ENCODE measurements at regions not wholly inside any gene's neighbourhood (a gene's known extent, or its start where the extent isn't known, plus 50 kb on each side); places are given as distances from the start of the nearest gene placed in this dataset.

GRCh38 chr1:177723533-177723932 is 246.3 kb downstream of the SEC16B start:
- H3F3A ChIP-seq (ENCODE audit: low read length, unreplicated experiment), result no peaks in the 10 kb centered on the region
- no peaks in the 10 kb centered on the region for H3K79me2 ChIP-seq (ENCODE audit: low read length)
- no peak for ATAC-seq
- no peaks in the 10 kb centered on the region for H3K27me3 ChIP-seq (ENCODE audit: low read length)
- TF ChIP-seq EZH2phosphoT487 (IDR thresholded peaks at IDR 0.05; ENCODE audit: borderline replicate concordance, low read length), result no peak
- no peak for TF ChIP-seq EZH2 (IDR thresholded peaks at IDR 0.05; ENCODE audit: low read length, unreplicated experiment)
- TF ChIP-seq, protein P1, sequence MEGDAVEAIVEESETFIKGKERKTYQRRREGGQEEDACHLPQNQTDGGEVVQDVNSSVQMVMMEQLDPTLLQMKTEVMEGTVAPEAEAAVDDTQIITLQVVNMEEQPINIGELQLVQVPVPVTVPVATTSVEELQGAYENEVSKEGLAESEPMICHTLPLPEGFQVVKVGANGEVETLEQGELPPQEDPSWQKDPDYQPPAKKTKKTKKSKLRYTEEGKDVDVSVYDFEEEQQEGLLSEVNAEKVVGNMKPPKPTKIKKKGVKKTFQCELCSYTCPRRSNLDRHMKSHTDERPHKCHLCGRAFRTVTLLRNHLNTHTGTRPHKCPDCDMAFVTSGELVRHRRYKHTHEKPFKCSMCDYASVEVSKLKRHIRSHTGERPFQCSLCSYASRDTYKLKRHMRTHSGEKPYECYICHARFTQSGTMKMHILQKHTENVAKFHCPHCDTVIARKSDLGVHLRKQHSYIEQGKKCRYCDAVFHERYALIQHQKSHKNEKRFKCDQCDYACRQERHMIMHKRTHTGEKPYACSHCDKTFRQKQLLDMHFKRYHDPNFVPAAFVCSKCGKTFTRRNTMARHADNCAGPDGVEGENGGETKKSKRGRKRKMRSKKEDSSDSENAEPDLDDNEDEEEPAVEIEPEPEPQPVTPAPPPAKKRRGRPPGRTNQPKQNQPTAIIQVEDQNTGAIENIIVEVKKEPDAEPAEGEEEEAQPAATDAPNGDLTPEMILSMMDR (conservative IDR thresholded peaks at IDR 0.05; ENCODE audit: low read depth, low read length), result no peak
- ChIA-PET CTCF (no interaction called here), POLR2A (ENCODE audit: unreplicated experiment) (no interaction called here)
- H3K9me3 ChIP-seq (ENCODE audit: low read length), result no peaks in the 10 kb centered on the region
- no peak overlapping the region for H3K4me3 ChIP-seq (ENCODE audit: low read length)
- no peaks in the 10 kb centered on the region for H3K9me2 ChIP-seq (replicated peaks; ENCODE audit: low read length)
- no peaks in the 10 kb centered on the region for H3K4me1 ChIP-seq (ENCODE audit: insufficient read depth, low read length)
- H4K20me1 ChIP-seq (ENCODE audit: low read length), result no peaks in the 10 kb centered on the region
- intact Hi-C loops (cut with micrococcal nuclease), result no loop called here
- H3K27ac ChIP-seq (ENCODE audit: low read length), result no peak overlapping the region
- no peak for DNase-seq
- no peak overlapping the region for H3K4me2 ChIP-seq (ENCODE audit: low read length)
- no peak overlapping the region for H2AFZ ChIP-seq (ENCODE audit: low read length)
- no TSS peak for BruUV-seq (replicated peaks)
- no peak overlapping the region for H3K9ac ChIP-seq (ENCODE audit: low read length)
- no peaks in the 10 kb centered on the region for H3K36me3 ChIP-seq (ENCODE audit: low read depth, low read length)

DNA sequence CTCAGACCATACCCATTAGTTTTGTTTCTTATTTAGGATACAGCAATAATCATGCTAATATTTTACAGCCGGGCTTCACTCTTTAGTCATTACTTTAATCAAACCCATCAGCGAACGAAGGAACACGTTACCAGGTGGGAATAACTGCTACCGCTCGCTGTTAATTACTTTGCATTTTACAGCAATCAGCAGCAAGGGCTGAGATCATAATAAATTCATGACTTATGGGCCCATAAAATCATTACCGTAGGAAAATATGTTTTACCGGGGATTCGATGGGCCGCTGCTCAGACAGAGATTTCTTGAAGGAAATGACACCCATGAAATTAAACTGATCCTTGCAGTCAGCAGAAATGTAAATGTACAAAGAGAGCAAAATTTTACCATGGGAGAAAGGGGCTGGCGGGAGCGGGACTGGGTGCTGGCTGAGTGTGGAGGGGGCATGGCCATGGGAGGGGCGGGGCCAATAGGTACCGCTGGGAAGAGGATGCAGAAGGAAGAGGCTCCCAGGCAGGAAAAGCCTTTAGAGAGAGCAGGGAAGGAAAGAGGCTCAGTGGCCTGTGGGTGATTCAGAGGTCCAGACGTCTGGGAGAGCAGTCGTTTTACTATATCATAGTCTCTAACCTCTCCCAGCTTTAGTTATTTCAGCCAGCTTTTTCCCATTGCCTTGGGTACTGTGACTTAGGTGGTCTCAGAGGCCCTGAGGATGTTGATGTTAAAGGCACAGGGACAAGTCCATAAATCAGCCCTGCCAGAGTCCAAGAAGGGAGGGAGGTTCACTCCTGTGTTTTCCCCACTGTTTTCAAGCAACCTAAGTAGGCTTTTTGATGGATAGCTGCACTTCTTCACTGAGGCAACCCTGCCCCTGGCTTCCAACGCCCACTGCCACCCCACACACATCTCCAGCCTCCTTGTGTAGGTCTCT is 258.9 kb downstream of the SEC16B start:
- H2AFZ ChIP-seq (ENCODE audit: low read length), result no peak overlapping the region
- BruUV-seq (replicated peaks), result no TSS peak
- H3K36me3 ChIP-seq (ENCODE audit: low read depth, low read length), result no peaks in the 10 kb centered on the region
- CTCF ChIA-PET, result no interaction called here
- H4K20me1 ChIP-seq (ENCODE audit: low read length), result no peaks in the 10 kb centered on the region
- TF ChIP-seq EZH2 (IDR thresholded peaks at IDR 0.05; ENCODE audit: low read length, unreplicated experiment), result no peak
- TF ChIP-seq, protein P1 (conservative IDR thresholded peaks at IDR 0.05; ENCODE audit: low read depth, low read length), result no peak
- TF ChIP-seq EZH2phosphoT487 (IDR thresholded peaks at IDR 0.05; ENCODE audit: borderline replicate concordance, low read length), result no peak
- ATAC-seq (no peak), DNase-seq (no peak)
- POLR2A ChIA-PET (ENCODE audit: unreplicated experiment), result no interaction called here
- no peak overlapping the region for H3K9ac ChIP-seq (ENCODE audit: low read length)
- no peak overlapping the region for H3K4me3 ChIP-seq (ENCODE audit: low read length)
- H3K9me3 ChIP-seq (ENCODE audit: low read length), result no peaks in the 10 kb centered on the region
- H3K27ac ChIP-seq (ENCODE audit: low read length), result no peak overlapping the region
- no peaks in the 10 kb centered on the region for H3F3A ChIP-seq (ENCODE audit: low read length, unreplicated experiment)
- intact Hi-C loops (cut with micrococcal nuclease), result no loop called here
- H3K27me3 ChIP-seq (ENCODE audit: low read length), result peaks cover 13% of the 10 kb centered on the region; the same call in 1 of the 2 replicates
- no peaks in the 10 kb centered on the region for H3K79me2 ChIP-seq (ENCODE audit: low read length)
- H3K4me2 ChIP-seq (ENCODE audit: low read length), result no peak overlapping the region
- no peaks in the 10 kb centered on the region for H3K9me2 ChIP-seq (replicated peaks; ENCODE audit: low read length)
- H3K4me1 ChIP-seq (ENCODE audit: insufficient read depth, low read length), result no peaks in the 10 kb centered on the region

- TF ChIP-seq, protein P1 (conservative IDR thresholded peaks at IDR 0.05; ENCODE audit: low read depth, low read length), result no peak
- TF ChIP-seq EZH2 (IDR thresholded peaks at IDR 0.05; ENCODE audit: low read length, unreplicated experiment) (no peak), EZH2phosphoT487 (IDR thresholded peaks at IDR 0.05; ENCODE audit: borderline replicate concordance, low read length) (no peak)
- Histone ChIP-seq H3K4me1 (ENCODE audit: insufficient read depth, low read length) (no peaks in the 10 kb centered on the region), H3K9me2 (replicated peaks; ENCODE audit: low read length) (no peaks in the 10 kb centered on the region), H3K27ac (ENCODE audit: low read length) (no peak overlapping the region), H3K9ac (ENCODE audit: low read length) (no peak overlapping the region), H3K4me3 (ENCODE audit: low read length) (no peak overlapping the region), H3K79me2 (ENCODE audit: low read length) (no peaks in the 10 kb centered on the region), H3F3A (ENCODE audit: low read length, unreplicated experiment) (no peaks in the 10 kb centered on the region), H3K9me3 (ENCODE audit: low read length) (no peaks in the 10 kb centered on the region), H3K4me2 (ENCODE audit: low read length) (no peak overlapping the region), H3K36me3 (ENCODE audit: low read depth, low read length) (no peaks in the 10 kb centered on the region), H2AFZ (ENCODE audit: low read length) (no peak overlapping the region), H4K20me1 (ENCODE audit: low read length) (no peaks in the 10 kb centered on the region), H3K27me3 (ENCODE audit: low read length) (peaks cover 13% of the 10 kb centered on the region; the same call in 1 of the 2 replicates)
- ChIA-PET POLR2A (ENCODE audit: unreplicated experiment) (no interaction called here), CTCF (no interaction called here)
- BruUV-seq (replicated peaks), result no TSS peak
- DNase-seq (no peak), ATAC-seq (no peak)
- intact Hi-C loops (cut with micrococcal nuclease), result no loop called here
Measured at GRCh38 chr1:177708406-177708805, 261.5 kb downstream of the SEC16B start.

All from PC-3 (cell line).